ENCODE measurements at regions not wholly inside any gene's neighbourhood (a gene's known extent, or its start where the extent isn't known, plus 50 kb on each side); places are given as distances from the start of the nearest gene placed in this dataset.

DNA sequence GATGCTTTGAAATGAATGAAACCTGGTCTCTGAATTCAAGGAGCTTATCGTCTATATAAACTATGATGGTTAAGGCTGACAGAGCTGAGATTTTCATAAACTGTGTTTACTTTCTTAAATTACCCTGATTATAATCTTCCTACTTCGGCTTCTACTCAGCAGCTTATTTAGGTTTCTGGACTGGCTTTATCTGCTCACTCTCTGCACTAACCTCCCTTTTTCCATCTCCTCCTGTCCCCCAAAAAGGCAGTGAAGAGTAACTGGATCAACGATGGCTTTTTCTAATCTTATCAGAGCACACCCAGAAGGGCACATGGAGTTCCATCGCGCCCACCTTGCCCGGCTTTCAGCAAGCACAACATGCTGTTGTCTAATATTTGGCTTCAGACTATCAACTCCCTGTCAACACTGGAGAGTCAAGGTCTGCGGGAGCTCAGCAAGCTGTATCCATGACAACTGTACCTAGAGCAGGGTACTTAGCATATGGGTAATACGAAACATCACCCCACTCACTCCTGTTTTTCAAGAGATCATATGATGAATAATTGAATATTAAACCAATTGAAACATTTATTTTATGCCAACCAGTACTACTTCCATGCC, 417.3 kb downstream of the GABRB3 start:
- no peak for TF ChIP-seq ZFP36 (IDR thresholded peaks at IDR 0.05; ENCODE audit: borderline replicate concordance, partially characterized antibody)
- TF ChIP-seq, protein P1, sequence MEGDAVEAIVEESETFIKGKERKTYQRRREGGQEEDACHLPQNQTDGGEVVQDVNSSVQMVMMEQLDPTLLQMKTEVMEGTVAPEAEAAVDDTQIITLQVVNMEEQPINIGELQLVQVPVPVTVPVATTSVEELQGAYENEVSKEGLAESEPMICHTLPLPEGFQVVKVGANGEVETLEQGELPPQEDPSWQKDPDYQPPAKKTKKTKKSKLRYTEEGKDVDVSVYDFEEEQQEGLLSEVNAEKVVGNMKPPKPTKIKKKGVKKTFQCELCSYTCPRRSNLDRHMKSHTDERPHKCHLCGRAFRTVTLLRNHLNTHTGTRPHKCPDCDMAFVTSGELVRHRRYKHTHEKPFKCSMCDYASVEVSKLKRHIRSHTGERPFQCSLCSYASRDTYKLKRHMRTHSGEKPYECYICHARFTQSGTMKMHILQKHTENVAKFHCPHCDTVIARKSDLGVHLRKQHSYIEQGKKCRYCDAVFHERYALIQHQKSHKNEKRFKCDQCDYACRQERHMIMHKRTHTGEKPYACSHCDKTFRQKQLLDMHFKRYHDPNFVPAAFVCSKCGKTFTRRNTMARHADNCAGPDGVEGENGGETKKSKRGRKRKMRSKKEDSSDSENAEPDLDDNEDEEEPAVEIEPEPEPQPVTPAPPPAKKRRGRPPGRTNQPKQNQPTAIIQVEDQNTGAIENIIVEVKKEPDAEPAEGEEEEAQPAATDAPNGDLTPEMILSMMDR (IDR thresholded peaks at IDR 0.05), result no peak
- TF ChIP-seq GATA3 (IDR thresholded peaks at IDR 0.05; ENCODE audit: borderline replicate concordance), result no peak
- TF ChIP-seq JUNB (IDR thresholded peaks at IDR 0.05), result no peak
- TF ChIP-seq ZNF302 (CRISPR knock-in tag; IDR thresholded peaks at IDR 0.05), result no peak
- no peak for TF ChIP-seq RFX5 (IDR thresholded peaks at IDR 0.05)
- no peak for TF ChIP-seq KDM5A (IDR thresholded peaks at IDR 0.05)
- TF ChIP-seq CBX2 (IDR thresholded peaks at IDR 0.05; ENCODE audit: borderline replicate concordance, low read depth), result no peak
- TF ChIP-seq POLR2A (IDR thresholded peaks at IDR 0.05; ENCODE audit: low read length), result no peak
- TF ChIP-seq JUN (IDR thresholded peaks at IDR 0.05), result no peak
- TF ChIP-seq, protein P2, sequence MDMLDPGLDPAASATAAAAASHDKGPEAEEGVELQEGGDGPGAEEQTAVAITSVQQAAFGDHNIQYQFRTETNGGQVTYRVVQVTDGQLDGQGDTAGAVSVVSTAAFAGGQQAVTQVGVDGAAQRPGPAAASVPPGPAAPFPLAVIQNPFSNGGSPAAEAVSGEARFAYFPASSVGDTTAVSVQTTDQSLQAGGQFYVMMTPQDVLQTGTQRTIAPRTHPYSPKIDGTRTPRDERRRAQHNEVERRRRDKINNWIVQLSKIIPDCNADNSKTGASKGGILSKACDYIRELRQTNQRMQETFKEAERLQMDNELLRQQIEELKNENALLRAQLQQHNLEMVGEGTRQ (IDR thresholded peaks at IDR 0.05), result no peak
- no peak for TF ChIP-seq MAFK (IDR thresholded peaks at IDR 0.05; ENCODE audit: partially characterized antibody)

All from A549 (cell line).